ENCODE measurements at regions not wholly inside any gene's neighbourhood (a gene's known extent, or its start where the extent isn't known, plus 50 kb on each side); places are given as distances from the start of the nearest gene placed in this dataset.

DNA sequence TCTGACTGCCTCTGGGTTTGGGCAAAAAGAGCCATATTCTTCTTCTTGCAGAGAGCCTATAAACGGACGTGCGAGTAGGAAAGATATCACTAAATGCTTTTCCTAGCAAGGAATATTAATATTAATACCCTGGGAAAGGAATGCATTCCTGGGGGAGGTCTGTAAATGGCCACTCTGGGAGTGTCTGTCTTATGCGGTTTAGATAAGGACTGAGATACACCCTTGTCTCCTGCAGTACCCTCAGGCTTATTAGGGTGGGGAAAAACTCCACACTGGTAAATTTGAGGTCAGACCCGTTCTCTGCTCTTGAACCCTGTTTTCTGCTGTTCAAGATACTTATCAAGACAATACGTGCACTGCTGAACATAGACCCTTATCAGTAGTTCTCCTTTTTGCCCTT is 763.8 kb downstream of the SLITRK5 start:
- TF ChIP-seq, protein P1, sequence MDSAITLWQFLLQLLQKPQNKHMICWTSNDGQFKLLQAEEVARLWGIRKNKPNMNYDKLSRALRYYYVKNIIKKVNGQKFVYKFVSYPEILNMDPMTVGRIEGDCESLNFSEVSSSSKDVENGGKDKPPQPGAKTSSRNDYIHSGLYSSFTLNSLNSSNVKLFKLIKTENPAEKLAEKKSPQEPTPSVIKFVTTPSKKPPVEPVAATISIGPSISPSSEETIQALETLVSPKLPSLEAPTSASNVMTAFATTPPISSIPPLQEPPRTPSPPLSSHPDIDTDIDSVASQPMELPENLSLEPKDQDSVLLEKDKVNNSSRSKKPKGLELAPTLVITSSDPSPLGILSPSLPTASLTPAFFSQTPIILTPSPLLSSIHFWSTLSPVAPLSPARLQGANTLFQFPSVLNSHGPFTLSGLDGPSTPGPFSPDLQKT (IDR thresholded peaks at IDR 0.05; ENCODE audit: borderline replicate concordance, low read depth, low read length) = no peak
- TF ChIP-seq, protein P2, sequence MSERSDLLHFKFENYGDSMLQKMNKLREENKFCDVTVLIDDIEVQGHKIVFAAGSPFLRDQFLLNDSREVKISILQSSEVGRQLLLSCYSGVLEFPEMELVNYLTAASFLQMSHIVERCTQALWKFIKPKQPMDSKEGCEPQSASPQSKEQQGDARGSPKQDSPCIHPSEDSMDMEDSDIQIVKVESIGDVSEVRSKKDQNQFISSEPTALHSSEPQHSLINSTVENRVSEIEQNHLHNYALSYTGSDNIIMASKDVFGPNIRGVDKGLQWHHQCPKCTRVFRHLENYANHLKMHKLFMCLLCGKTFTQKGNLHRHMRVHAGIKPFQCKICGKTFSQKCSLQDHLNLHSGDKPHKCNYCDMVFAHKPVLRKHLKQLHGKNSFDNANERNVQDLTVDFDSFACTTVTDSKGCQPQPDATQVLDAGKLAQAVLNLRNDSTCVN (tag by site-specific recombination; optimal IDR thresholded peaks at IDR 0.05) = no peak
- TF ChIP-seq, protein P3, sequence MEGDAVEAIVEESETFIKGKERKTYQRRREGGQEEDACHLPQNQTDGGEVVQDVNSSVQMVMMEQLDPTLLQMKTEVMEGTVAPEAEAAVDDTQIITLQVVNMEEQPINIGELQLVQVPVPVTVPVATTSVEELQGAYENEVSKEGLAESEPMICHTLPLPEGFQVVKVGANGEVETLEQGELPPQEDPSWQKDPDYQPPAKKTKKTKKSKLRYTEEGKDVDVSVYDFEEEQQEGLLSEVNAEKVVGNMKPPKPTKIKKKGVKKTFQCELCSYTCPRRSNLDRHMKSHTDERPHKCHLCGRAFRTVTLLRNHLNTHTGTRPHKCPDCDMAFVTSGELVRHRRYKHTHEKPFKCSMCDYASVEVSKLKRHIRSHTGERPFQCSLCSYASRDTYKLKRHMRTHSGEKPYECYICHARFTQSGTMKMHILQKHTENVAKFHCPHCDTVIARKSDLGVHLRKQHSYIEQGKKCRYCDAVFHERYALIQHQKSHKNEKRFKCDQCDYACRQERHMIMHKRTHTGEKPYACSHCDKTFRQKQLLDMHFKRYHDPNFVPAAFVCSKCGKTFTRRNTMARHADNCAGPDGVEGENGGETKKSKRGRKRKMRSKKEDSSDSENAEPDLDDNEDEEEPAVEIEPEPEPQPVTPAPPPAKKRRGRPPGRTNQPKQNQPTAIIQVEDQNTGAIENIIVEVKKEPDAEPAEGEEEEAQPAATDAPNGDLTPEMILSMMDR (tag by site-specific recombination; IDR thresholded peaks at IDR 0.05) = no peak
- TF ChIP-seq ZNF239 (tag by site-specific recombination; IDR thresholded peaks at IDR 0.05) = no peak

All from HEK293 (cell line).